NOMO-1 (cell line): ENCODE measurements at regions not wholly inside any gene's neighbourhood (a gene's known extent, or its start where the extent isn't known, plus 50 kb on each side); places are given as distances from the start of the nearest gene placed in this dataset.
A peak's percentile ranks its signal among the peaks of the same experiment; 100 is the strongest.

ENCODE experiments used
- DNase-seq, 2 experiments: peaks; one replicate each; lab custom pipeline; 2025; ENCODE audit not compliant: unreplicated experiment in 2 of 2; lab: John Stamatoyannopoulos, UW

DNA sequence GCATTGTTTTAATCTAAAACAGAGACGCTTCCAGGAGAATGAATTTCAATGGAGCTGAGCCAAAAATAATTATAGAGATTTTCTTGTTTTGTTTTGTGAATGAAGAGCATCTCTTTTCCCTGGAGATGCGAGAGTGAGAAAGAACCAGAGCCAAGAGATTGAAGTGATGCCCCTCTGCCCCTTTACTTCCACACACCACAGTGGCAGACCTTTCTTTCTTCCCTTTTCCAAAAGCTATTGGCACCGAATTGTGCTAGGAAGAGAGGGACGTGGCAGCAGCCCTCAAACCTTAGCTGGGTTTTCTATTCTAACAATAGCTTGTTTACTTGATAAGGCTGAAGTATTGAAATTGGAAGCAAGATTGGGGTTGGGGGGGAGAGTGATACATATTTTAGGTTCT, 133.0 kb upstream of the TMEM161B start:
- no peak for DNase-seq

DNA sequence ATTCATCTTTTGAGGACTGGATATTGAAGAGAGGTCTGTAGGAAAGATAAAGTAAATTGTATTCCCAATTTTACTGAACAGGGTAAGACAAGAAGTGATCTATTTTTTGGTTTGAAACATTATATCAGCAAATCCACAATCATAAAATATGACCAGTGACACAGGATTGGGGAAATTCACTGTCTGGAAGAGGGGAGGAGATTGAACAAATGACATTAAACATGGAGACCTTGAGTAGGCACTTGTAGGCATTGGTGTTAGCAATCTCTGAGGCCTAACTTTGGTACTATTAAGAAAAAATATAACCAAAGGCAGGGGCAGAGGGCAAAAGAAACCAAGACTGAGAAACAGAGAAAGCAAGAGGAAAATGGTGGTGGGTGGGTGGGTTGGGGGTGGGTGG, 132.6 kb upstream of the TMEM161B start:
- no peak for DNase-seq

DNA sequence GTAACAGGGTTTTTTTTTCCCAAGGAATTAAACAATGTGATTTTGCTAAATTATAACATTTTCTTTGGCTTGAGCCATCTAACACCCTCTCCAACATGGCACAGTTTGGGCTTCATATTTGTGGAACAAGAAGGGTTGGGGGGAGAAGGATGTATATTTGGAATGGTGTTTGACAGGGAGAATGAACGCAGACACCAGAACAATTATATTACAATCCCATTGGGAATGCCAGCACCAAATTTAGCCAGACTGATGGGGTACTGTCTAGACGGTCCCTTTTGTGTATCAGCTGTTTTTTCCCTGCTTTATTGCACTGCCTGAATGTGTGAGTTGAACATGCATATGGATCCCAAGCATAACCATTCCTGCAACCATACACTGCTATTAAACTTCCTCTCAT, 130.9 kb upstream of the TMEM161B start:
- no peak for DNase-seq

DNA sequence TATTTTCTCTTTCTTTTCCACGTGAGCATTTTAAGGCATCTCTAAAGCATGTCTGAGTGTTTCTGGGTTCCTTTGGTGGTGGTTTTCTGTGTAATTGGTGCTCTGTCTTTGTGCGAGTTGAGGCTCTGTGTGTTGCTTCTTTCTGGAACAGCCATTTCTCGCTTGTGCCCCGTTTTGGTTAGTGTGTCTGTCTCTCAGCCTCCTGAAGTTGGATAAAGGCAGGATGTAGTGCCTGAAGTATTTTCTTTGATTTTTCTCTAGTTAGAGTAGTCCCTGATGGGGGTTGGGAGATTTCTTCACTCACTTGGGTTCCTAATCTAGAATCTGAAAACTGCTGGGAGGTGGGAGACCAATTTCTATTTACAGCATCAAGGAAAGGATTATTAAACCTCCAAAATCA, 129.7 kb upstream of the TMEM161B start:
- DNase-seq: no peak

DNA sequence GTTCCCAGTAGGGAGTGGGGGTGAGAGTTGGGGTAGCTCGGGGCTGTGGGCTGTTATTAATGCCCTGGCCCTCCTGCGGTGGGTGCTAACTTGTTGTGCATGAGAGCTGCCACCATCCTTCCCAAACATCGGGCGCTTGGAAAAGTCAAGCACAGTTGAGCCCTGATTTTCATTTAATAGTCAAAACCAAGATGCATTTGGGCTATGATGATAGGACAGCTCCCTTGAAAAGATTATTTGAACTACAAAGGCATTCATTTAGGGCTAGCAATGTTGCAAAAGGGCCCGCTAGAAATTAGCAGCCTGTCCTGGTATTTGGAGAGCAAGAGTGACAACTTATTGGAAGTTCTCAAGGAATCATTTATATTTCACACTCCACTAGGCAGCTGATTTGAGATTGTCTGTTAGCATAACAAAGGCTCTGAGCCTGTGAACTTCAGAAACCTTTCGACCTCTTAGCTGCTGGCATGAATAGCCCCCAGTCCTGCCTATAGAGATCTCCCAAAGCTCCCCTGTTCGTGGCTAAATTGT, 128.2 kb upstream of the TMEM161B start:
- DNase-seq: no peak

DNA sequence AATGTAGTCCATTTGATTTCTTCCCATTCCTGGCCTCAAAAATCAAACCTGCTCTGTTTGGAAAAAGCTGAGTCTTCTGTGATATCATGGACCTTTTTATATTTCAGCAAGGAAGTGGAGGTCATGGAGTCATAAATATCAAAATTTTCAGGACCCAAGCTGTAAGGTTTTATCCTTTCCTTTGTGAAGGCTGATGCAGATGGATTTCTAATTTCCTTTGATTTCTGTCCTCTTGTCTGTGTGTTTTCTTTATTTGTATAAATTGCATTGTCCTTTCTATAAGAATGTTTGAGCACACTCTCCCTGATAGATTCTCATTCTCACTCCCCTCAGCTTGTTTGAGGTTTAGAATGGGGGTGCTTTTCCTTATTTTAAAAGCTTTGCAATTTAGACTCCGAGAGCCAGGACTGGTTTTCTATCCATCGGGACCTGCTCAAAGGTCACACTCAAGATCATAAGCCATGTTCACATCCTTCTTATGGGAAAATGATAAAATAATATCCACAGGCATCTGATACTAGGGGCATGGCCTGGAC, 127.4 kb upstream of the TMEM161B start:
- no peak for DNase-seq

DNA sequence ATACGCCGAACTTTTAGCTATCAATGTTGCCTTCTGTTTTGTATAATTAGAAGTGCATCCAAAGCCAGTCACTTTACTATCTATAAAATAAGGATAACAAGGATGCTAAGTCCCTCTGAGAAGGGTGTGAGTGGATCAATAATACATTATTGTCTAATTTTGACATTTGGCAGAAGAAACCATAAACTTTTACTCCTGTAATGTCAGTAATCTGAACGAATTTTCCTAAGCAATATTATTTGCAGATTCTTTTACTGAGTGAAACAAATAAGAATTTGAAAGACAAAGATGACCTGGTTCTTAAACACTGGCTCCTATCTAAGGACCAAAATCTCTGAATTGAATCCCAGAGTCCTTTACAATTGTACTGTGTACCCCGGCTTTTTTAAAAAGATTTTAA, 126.6 kb upstream of the TMEM161B start:
- DNase-seq: no peak

DNA sequence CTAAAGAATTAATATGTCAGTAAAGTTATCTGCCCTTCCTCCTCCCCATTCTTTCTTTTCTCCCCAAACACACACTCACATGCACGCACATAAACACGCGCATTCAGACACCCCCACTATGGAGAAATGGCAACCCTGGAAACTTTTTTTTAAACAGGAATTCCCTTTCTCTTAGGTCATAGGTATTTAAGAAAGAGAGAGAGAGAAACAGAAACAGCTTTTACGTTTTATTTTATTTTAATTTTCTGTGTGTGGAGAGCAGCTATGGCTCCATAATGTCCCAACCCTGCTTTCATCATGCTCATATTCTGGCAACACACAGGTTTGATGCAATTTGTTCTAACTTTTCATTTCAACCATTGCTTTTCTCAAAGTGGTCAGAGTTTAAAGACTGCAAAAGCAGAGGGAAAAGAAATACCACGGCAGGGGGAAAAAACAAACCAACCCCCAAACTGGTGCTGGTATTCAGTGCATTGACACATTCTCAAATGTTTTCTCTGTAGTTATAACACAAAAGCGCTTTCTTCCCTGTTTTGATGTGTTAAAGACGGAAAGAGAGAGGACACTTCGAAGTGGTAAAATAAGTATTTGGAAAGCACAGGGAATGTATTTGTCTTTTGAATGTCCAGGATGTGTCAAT, 126.0 kb upstream of the TMEM161B start:
- DNase-seq: no peak

DNA sequence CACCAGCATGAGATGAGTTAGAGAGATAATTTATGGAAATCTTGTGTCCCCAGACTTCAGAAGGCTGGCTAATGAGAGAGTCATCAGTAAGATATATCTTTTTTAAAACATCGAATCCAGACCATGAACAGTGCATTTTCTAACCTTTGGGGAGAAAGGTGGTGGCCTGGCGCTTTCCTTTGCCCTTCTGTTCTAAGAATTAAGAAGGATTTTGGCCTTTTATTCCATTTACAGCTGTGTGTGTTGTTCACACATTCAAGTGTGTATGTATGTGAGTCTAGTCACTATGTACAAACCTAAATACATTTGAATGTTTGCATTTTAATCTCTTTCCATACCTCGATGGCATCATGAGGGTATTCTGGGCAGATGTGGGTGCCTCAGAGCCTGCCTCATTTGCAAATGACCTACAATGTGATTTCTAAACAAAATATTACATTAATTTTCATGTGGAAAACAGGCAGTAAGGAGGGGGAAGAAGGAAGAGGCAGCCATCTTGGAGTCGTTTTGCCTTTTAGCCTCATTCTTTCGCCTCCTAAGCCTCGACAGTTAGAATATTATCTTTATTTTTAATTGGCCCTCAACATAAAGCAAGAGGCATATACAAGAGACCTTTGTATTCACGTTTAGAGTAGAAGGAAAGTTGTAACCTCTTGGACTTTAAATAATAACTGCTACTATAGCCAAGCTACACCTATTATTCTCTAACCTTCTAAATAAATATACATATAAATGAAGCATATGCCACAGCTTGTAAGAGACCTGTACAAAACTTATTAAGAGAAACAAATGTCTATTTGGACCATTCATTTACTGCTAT, 125.3 kb upstream of the TMEM161B start:
- no peak for DNase-seq

DNA sequence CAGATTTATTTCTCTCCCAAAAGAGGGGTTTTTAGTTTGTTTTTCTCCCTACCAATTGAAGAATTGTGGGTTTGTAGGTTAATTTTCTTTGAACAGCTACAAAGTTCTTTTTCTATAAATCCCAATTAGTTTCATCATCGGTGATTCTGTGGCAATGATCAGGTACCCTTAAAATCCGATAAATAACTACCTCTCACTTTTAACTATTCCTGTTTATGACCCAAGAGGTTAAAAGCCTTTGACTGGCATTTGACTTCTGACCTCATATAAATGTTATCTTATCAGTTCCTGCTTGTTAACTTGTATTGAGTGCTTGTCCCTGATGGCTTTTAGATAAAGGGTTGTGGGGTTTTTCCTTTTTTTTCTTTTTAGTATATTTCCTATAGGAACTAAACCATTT, 124.4 kb upstream of the TMEM161B start:
- DNase-seq: no peak

DNA sequence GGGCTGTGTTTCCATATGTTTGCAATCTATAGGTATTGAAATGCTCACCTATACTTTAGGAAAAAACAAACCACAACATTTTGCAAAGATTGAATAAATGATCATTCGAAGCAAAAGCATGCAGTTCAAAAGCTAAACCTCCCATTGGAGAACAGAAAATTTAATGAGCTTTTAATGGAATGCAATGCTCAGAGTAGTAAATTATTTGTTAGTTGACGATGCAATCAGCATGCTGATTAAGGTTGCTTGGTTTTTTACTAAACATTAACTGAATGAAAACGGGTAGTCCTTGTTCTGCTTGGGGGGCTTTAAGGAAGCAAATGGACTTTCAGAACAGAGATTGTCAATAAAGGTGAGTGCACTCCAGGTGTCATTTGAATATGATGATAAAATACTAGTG, 123.3 kb upstream of the TMEM161B start:
- DNase-seq: no peak

DNA sequence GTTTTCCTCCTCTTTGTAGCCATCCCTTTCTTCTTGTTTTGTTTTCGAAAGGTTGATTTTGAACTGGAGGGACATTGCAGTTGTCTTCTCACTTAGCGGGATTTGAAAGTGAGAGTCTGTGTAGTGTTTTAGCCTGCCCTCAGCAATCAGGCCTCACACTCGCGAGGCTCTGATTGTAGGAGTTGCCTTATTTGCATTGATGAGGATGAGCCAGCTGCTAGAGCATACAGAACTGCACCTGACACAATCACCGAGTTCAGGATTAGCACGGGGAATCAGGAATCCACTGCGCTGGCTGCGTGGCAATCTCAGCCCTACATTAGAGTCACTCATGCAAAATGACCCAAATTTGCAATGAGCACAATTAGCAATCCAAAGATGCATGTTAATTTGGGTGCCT, 122.5 kb upstream of the TMEM161B start:
- no peak for DNase-seq

DNA sequence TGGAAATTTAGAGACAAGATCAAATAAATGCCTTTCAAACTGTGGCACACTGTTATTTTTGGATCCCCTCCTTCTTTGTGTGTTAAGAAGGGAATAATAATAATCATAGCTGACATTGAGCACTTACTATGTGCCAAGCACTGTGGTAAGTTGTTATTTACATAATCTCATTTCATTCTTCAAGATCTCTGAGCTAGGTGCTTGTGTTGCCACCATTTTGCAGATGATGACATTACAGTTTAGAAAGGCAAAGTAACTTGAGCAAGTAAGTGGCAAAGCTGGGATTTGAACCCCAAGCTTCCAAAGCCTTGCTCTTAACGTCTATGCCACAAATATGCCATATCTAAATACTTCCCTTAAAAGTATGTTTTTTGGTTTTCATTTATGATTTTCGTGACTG, 121.8 kb upstream of the TMEM161B start:
- no peak for DNase-seq

DNA sequence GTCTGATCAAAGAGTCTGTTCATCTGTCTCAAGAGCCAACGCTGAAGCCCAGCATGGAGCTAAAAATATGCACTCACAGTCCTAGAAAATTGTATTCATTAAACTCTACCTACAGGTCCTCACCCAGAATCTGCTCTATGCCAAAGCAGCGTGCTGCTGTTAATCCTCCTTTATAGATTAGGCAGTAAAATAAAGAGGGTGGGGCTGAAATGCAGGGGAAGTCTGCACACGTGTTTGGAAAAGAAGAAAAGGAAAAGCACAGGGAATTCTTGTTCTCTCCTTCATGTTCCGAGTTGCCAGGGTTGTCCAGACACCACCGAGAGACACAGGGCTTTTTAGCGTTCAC, 121.4 kb upstream of the TMEM161B start:
- no peak for DNase-seq

DNA sequence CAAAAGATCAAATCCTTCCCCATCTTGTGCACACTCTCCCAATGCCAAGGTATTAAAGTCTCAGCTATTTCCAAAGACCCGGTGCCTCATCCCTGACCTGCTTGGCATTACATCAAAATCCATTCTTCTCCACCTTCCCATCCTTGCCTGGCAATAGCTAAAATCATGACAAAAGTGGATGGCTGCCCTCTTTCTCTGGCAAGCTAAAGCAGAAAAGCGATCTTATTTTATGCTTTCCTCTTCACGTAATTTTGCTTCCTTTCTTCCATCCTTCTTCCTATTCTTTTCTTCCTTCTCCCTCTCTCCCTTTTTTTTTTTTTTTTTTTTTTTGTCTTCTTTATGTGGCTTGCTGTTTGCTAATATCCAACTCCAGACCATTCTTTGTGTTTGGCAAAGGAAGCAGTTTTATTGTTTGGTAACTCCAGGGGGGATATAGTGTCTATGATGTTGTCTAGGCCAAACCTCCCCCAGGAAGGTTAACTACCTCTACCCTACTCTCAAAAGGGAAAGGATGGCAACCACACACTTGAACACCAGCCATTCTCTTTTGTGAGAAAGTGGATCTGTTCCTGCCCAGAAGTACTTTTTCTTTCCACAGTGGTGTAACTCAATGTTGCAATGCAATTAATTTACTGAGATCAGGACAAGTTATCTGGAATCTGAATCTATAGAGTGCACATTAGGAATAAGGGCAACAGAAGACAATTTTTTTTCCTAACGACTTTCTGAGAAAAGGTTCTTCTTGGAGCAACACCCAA, 120.9 kb upstream of the TMEM161B start:
- DNase-seq: no peak

DNA sequence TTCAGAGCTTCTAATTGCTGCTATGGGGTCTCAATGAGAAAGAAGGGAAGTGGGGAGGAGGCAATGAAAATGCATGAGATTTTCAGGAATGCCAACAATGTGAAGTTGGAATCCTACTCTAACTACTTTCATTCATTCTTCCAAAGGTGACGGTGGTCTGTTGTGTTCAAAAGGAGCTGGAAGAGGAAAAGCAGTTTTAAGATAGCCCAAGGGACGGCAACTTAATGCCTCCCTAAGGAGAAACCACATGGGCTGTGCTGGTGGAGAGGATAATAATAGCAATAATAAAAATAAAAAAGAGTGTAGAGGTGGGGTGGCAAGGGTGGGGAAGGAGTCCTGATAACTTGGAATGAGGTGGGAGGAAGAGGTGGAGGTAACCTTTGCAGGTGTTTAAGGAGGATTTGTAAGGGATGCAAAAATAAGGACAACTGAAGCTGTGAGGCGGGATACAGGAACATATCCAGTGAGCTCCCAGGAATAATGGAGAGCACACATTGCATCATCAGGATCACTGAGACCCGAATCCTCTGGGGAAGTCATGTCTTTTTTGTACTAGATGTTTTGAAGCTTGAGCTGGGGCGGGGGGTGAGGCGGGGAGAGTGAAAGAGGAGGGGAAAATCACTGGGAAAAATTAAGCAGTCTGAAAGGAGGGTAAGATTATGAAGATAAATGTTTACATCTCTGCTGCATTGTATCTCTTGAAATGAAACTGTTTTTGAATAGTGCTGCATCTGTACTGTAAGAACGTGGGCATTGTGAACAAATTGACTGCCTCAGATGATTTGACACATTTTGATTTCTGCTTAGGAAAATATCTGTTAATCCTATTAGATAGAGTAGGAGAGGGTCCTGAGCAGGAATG, 120.1 kb upstream of the TMEM161B start:
- DNase-seq: no peak

DNA sequence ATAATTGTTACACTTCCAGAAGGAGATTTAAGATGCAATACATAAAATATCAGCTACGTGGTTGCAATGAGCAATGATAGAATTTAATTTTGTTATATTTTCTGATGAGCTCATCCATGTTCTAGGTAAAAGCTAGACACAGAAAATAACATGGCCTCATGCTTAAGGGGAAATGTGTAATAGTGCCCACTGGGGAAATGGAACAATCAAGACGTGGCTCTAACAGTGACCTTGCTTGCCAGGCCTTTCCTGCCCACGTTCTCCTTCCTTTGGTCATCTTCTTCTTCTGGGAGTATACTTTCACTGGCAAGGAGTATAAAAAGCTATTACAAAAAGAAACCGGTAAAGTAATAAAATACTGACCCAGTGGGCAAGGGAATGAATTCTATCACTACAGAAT, 116.2 kb upstream of the TMEM161B start:
- no peak for DNase-seq

DNA sequence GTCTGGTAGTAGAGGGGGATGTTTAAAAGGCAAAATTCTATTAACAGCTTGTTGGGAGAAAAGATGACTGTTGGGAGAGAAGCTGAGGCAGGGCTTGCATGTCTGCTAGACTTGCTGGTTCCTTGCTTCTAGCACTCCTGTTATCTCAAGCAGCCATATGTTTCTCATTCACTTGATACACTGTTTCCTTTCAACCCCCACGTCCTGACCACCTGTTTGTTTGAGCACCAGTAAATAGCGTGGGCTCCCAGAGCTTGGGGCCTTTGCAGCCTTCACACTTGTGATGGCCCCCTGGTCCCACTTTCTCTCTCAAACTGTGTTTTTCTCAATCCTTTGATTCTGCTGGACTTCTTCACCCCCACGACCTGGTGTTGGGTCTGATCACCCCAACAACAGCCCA, 111.7 kb upstream of the TMEM161B start:
- no peak for DNase-seq

DNA sequence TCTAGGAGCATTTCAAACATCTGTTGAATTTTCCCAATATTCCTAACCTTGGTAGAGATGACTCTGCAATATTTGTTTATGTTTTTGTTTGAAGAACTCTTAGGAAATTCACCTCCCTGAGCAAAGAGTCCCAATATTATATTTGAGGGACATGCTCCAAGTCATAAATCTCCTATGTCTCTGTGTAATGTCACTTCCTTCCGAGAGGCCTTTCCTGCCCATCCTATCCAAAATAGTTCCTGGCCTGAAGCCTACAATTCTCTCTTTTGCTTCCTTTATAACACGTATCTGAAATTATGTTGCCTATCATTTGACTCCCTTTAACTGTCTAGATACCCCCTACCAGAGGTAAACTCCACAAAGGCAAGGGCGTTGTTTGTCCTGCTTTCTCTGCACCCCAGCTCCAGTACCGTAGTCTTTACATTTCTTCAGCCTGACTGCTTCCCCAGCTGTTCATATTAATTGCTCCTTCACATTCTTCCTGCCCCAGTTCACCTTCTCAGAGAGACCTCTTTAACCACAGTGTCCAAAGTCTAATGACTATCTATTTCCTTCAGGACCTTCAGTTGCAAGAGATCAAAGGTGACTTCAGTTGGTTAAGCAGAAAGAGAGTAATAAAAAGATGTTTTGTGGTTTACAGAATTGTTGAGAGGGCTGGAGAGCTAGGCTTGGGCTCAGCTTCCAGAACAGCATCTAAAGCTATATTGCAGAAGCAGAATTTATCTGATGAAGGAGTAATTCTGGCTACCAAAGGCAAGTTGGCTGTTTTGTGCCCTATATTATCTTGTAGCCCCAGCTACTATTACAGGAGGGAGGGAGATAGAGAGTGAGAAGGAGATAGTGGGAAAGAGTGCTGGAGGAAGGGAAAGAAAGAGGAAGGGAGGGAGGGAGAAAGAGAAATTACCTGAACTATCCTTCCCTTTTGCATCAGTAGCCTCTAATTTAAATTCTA, 109.3 kb upstream of the TMEM161B start:
- peak; percentile 73 to 79 for DNase-seq
